SK-MEL-5 (cell line): ENCODE measurements at regions not wholly inside any gene's neighbourhood (a gene's known extent, or its start where the extent isn't known, plus 50 kb on each side); places are given as distances from the start of the nearest gene placed in this dataset.

Experiments used
- DNase-seq: peaks from one replicate; pipeline ENCODE4 v3.0.0-alpha.2; 2016; ENCODE audit warnings: low read depth, low spot score
- in situ Hi-C: cut with HindIII; loops from 2 replicates; pipeline ENCODE4 v1.10.0; 2016; ENCODE audit warnings: low sequenced_read_pairs, high pct_unique_total_duplicates, low pct_unique_long_range_greater_than_20kb

- no peak for DNase-seq
- in situ Hi-C loops, result no loop called here
Measured at GRCh38 chr3:124084022-124084881, 92.3 kb upstream of the ROPN1 start.

- in situ Hi-C loops, result no loop called here
- no peak for DNase-seq
Measured at GRCh38 chr3:124088801-124089200, 96.9 kb upstream of the ROPN1 start.

- in situ Hi-C loops, result no loop called here
Measured at GRCh38 chr3:124089214-124089613, 97.3 kb upstream of the ROPN1 start.

GRCh38 chr3:124091716-124092115, 99.8 kb upstream of the ROPN1 start:
- in situ Hi-C loops, result no loop called here
- DNase-seq, result no peak

More at GRCh38 chr3:124089214-124089613, 97.3 kb upstream of the ROPN1 start:
- DNase-seq, result no peak

GRCh38 chr3:124092811-124093210, 100.9 kb upstream of the ROPN1 start:
- no peak for DNase-seq
- in situ Hi-C loops, result no loop called here

- in situ Hi-C loops, result no loop called here
Measured at GRCh38 chr3:124094496-124094895, 102.6 kb upstream of the ROPN1 start.

GRCh38 chr3:124097362-124098131, 105.6 kb upstream of the ROPN1 start:
- in situ Hi-C loops, result no loop called here
- DNase-seq, result no peak

More at GRCh38 chr3:124094496-124094895, 102.6 kb upstream of the ROPN1 start:
- DNase-seq, result no peak

GRCh38 chr3:124101643-124102042, 109.7 kb upstream of the ROPN1 start:
- no peak for DNase-seq
- in situ Hi-C loops, result no loop called here

GRCh38 chr3:124107104-124107890, 115.4 kb upstream of the ROPN1 start:
- DNase-seq, result no peak
- in situ Hi-C loops, result no loop called here

- in situ Hi-C loops, result no loop called here
Measured at GRCh38 chr3:124108446-124108845, 116.5 kb upstream of the ROPN1 start.

GRCh38 chr3:124113485-124113884, 121.6 kb upstream of the ROPN1 start:
- in situ Hi-C loops, result no loop called here
- no peak for DNase-seq

More at GRCh38 chr3:124108446-124108845, 116.5 kb upstream of the ROPN1 start:
- no peak for DNase-seq

GRCh38 chr3:124115279-124115678, 123.4 kb upstream of the ROPN1 start:
- in situ Hi-C loops, result no loop called here
- DNase-seq, result no peak

GRCh38 chr3:124115956-124116355, 124.0 kb upstream of the ROPN1 start:
- DNase-seq, result no peak
- in situ Hi-C loops, result no loop called here

- DNase-seq, result no peak
- in situ Hi-C loops, result no loop called here
Measured at GRCh38 chr3:124116906-124117305, 125.0 kb upstream of the ROPN1 start.

GRCh38 chr3:124117486-124117885, 125.6 kb upstream of the ROPN1 start:
- in situ Hi-C loops, result no loop called here
- peak; percentile 67 for DNase-seq

- peak; percentile 58 for DNase-seq
- in situ Hi-C loops, result no loop called here
Measured at GRCh38 chr3:124118397-124118796, 126.5 kb upstream of the ROPN1 start.

GRCh38 chr3:124119056-124119716, 127.3 kb upstream of the ROPN1 start:
- in situ Hi-C loops, result no loop called here

More at GRCh38 chr3:124119056-124119716, 127.3 kb upstream of the ROPN1 start:
- DNase-seq, result no peak
